Mesothelial cell of epicardium (in vitro differentiated cells): ENCODE measurements at regions not wholly inside any gene's neighbourhood (a gene's known extent, or its start where the extent isn't known, plus 50 kb on each side); places are given as distances from the start of the nearest gene placed in this dataset.
"Not testable (repeated sequence)": the region's sequence is repeated elsewhere in the genome, so short reads cannot be mapped to it uniquely, and the experiment has no call there.

Experiments used
- DNase-seq, 2 experiments: peaks; one replicate each; pipeline ENCODE4 v3.0.0; 2021; ENCODE audit warnings: low spot score in 2 of 2; ENCODE audit not compliant: unreplicated experiment in 2 of 2
- H3K27ac Mint-ChIP-seq: 2 replicates; pipeline ENCODE4 v1.8.0; 2021; ENCODE audit warnings: mixed read lengths
- H3K27me3 Mint-ChIP-seq: 2 replicates; pipeline ENCODE4 v1.8.0; 2021; ENCODE audit warnings: low read depth, mixed read lengths
- H3K36me3 Mint-ChIP-seq: 2 replicates; pipeline ENCODE4 v1.8.0; 2021; ENCODE audit warnings: mixed read lengths
- H3K4me1 Mint-ChIP-seq: 2 replicates; pipeline ENCODE4 v1.8.0; 2021; ENCODE audit warnings: mixed read lengths
- H3K4me3 Mint-ChIP-seq: 2 replicates; pipeline ENCODE4 v1.8.0; 2021; ENCODE audit warnings: mild to moderate bottlenecking, moderate library complexity, mixed read lengths
- H3K9me3 Mint-ChIP-seq: 2 replicates; pipeline ENCODE4 v1.8.0; 2021; ENCODE audit warnings: mixed read lengths
- TF ChIP-seq, protein P1 (sequence below): fragments of 200-600 bp; sonication (generic); IDR thresholded peaks from one replicate; pipeline ENCODE4 v1.5.0; 2021; ENCODE audit warnings: antibody characterized with exemption; ENCODE audit not compliant: unreplicated experiment

- Mint-ChIP-seq H3K4me3 (no peak overlapping the region), H3K27me3 (no peaks in the 10 kb centered on the region), H3K4me1 (no peaks in the 10 kb centered on the region), H3K27ac (no peak overlapping the region), H3K36me3 (no peaks in the 10 kb centered on the region), H3K9me3 (peaks cover 7% of the 10 kb centered on the region)
- TF ChIP-seq, protein P1, sequence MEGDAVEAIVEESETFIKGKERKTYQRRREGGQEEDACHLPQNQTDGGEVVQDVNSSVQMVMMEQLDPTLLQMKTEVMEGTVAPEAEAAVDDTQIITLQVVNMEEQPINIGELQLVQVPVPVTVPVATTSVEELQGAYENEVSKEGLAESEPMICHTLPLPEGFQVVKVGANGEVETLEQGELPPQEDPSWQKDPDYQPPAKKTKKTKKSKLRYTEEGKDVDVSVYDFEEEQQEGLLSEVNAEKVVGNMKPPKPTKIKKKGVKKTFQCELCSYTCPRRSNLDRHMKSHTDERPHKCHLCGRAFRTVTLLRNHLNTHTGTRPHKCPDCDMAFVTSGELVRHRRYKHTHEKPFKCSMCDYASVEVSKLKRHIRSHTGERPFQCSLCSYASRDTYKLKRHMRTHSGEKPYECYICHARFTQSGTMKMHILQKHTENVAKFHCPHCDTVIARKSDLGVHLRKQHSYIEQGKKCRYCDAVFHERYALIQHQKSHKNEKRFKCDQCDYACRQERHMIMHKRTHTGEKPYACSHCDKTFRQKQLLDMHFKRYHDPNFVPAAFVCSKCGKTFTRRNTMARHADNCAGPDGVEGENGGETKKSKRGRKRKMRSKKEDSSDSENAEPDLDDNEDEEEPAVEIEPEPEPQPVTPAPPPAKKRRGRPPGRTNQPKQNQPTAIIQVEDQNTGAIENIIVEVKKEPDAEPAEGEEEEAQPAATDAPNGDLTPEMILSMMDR: no peak
- no peak for DNase-seq
Measured at GRCh38 chrX:109782994-109783700, 50.1 kb upstream of the ACSL4 start.

- TF ChIP-seq, protein P1: no peak
- no peaks in the 10 kb centered on the region for H3K36me3 Mint-ChIP-seq
- H3K4me1 Mint-ChIP-seq: no peaks in the 10 kb centered on the region
- no peak overlapping the region for H3K27ac Mint-ChIP-seq
- no peaks in the 10 kb centered on the region for H3K27me3 Mint-ChIP-seq
- DNase-seq: no peak
- H3K9me3 Mint-ChIP-seq: peaks cover 7% of the 10 kb centered on the region
- no peak overlapping the region for H3K4me3 Mint-ChIP-seq
Measured at GRCh38 chrX:109783701-109784079, 50.6 kb upstream of the ACSL4 start.

DNA sequence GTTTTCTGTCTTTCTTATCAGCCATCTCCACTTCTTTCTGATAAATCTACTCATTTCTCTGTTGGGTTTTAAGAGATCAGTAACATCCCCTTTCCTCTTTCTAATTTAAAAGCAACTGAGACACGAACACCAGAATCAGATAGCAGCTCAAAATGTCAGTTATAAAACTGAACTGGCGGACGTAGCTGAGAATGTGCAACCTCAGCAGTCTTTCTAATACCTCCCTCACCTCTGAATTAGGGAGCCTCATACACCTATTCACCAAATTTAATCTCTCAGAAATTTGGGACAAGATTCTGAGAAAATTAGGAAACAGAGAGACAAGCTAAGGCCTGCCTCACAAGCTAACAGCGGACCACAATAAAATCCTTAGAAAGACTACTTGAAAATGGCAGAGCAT, 52.0 kb upstream of the ACSL4 start:
- Mint-ChIP-seq H3K36me3 (no peaks in the 10 kb centered on the region), H3K4me3 (no peak overlapping the region), H3K27ac (no peak overlapping the region), H3K4me1 (no peaks in the 10 kb centered on the region), H3K27me3 (no peaks in the 10 kb centered on the region), H3K9me3 (peaks cover 7% of the 10 kb centered on the region)
- TF ChIP-seq, protein P1: no peak
- no peak for DNase-seq

GRCh38 chrX:109790511-109790910, 57.5 kb upstream of the ACSL4 start:
- DNase-seq, H3K36me3 Mint-ChIP-seq, H3K4me3 Mint-ChIP-seq, H3K27ac Mint-ChIP-seq, H3K27me3 Mint-ChIP-seq, H3K4me1 Mint-ChIP-seq: not testable (repeated sequence)
- H3K9me3 Mint-ChIP-seq: peaks cover 20% of the 10 kb centered on the region

GRCh38 chrX:109793191-109793590, 60.1 kb upstream of the ACSL4 start:
- no peak for DNase-seq
- TF ChIP-seq, protein P1: no peak
- no peaks in the 10 kb centered on the region for H3K36me3 Mint-ChIP-seq
- H3K4me1 Mint-ChIP-seq: no peaks in the 10 kb centered on the region
- H3K27me3 Mint-ChIP-seq: no peaks in the 10 kb centered on the region
- no peak overlapping the region for H3K27ac Mint-ChIP-seq
- peaks cover 13% of the 10 kb centered on the region for H3K9me3 Mint-ChIP-seq
- H3K4me3 Mint-ChIP-seq: no peak overlapping the region

DNA sequence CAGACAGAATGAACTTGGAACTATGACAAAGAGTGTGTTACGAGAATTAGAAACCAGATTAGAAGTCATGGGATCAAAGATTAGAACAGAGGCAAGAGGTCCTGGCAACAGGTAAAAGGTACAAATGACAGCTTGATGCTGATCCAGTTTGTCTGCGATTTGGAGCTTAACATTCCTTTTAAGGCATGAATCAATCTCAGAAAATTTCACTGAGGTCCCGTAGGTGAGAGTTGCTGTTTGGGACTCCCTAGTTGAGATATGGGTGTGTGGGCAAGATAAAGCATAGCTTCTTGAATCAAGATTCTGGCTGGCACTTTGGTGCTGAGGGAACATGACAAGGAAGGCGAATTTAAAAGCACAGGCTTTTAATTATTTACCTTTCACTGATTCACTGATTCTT, 62.6 kb upstream of the ACSL4 start:
- no peak overlapping the region for H3K27ac Mint-ChIP-seq
- H3K27me3 Mint-ChIP-seq: no peaks in the 10 kb centered on the region
- H3K9me3 Mint-ChIP-seq: peaks cover 20% of the 10 kb centered on the region
- no peak overlapping the region for H3K4me3 Mint-ChIP-seq
- H3K4me1 Mint-ChIP-seq: no peaks in the 10 kb centered on the region
- no peaks in the 10 kb centered on the region for H3K36me3 Mint-ChIP-seq
- TF ChIP-seq, protein P1: no peak
- no peak for DNase-seq
